NCI-H748 (cell line): ENCODE measurements at regions not wholly inside any gene's neighbourhood (a gene's known extent, or its start where the extent isn't known, plus 50 kb on each side); places are given as distances from the start of the nearest gene placed in this dataset.
"Not testable (repeated sequence)": the region's sequence is repeated elsewhere in the genome, so short reads cannot be mapped to it uniquely, and the experiment has no call there.

Experiments
- DNase-seq: peaks from one replicate; lab custom pipeline; 2025; ENCODE audit not compliant: unreplicated experiment; lab: John Stamatoyannopoulos, UW

GRCh38 chr11:33434294-33434693, 177.1 kb downstream of the HIPK3 start:
- no peak for DNase-seq

- DNase-seq = not testable (repeated sequence)
Measured at GRCh38 chr11:33428435-33428834, 171.3 kb downstream of the HIPK3 start.

- no peak for DNase-seq
Measured at GRCh38 chr11:33420959-33421566, 163.9 kb downstream of the HIPK3 start.

GRCh38 chr11:33419924-33420323, 162.7 kb downstream of the HIPK3 start:
- no peak for DNase-seq

- DNase-seq = no peak
Measured at GRCh38 chr11:33417121-33417520, 159.9 kb downstream of the HIPK3 start.

- no peak for DNase-seq
Measured at GRCh38 chr11:33413301-33413700, 156.1 kb downstream of the HIPK3 start.

GRCh38 chr11:33412241-33412640, 155.1 kb downstream of the HIPK3 start:
- no peak for DNase-seq

GRCh38 chr11:33411751-33412150, 154.6 kb downstream of the HIPK3 start:
- no peak for DNase-seq

- no peak for DNase-seq
Measured at GRCh38 chr11:33410086-33410765, 153.0 kb downstream of the HIPK3 start.
